Stimulated activated CD8-positive, alpha-beta memory T cell treated with anti-CD3 and anti-CD28 coated beads, Interleukin-4, amount 100 ng/mL, for 48 hours (primary cell): ENCODE measurements at regions not wholly inside any gene's neighbourhood (a gene's known extent, or its start where the extent isn't known, plus 50 kb on each side); places are given as distances from the start of the nearest gene placed in this dataset.

Experiments
- DNase-seq: peaks from one replicate; pipeline ENCODE4 v3.0.0-alpha.2; 2020

- no peak for DNase-seq
These were observed 277.0 kb downstream of the ZNF536 start for GRCh38 chr19:30648866-30649862.

DNA sequence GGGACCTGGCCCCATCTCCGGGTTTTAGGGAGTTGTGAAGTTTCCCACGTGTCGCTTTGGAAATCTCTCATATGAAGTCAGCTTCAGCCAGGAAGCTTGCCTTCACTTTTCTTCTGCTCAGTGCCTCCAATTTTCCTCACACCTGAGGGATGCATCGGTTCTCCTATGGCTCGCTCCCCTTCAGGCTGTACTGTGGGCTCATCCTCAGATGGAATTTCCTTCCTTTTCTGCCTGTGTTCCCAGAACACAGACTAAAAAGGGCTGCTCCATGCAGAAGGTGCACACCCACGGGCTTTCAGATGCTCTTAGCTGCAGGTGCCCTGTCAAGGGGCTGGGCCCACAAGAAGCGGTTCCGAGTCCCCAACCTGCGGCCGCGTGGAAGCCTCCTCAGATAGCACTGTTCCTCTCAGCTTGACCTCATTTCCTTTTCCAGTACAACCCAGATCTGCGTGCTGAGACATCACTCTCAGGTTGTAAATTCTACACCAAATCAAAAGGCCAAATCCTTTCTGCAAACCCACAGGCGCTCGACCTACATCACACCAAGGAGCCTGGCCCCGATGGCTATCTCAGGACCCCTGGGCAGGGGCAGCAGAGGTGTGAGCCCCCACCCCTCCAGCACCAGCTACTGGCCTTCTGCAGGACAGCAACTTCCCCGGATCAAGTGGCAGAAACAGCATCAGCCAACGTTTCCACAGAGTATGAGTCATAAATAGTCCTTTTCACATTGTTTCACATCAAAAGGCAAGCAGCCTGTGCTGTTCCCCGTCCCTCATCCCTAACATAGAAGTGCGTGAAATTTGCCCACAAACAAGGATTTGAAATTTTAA lies 275.9 kb downstream of the ZNF536 start:
- DNase-seq = no peak

GRCh38 chr19:30646806-30647205 lies 274.6 kb downstream of the ZNF536 start:
- no peak for DNase-seq

GRCh38 chr19:30645946-30646577 lies 273.9 kb downstream of the ZNF536 start:
- DNase-seq = no peak

DNA sequence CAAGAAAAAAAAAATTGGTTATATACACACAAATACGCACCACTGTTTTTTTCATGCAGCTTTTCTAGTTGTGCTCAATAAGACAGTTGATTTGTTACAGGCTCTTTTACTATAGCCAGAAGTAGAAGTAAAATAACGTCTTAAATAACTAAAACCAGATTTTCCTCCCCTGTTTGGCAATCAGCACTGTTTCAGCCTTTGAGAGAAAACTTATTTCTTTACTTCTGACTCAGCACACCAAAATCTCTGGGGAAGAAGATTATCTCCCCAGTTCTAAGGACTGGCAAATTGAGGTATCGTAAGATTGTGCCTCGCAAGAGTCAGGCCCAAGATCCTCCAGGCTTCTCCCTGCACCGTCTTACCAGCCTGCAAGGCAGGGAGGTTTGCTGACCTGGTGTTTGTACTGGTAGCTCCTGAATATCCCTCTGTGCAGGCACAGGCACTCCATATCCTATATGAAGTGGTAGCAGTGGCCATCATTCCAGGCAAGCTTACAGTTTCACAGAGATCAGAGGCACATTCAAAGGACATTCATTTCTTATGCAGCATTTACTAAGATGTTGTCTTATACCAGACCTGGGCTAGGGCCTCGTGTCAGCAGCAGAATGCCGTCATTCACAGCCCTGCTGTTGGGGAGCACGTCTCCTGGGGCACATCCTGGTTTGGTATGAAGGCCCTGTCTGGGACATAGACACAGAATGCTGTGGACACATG lies 268.2 kb downstream of the ZNF536 start:
- DNase-seq = no peak

- no peak for DNase-seq
These were observed 266.7 kb downstream of the ZNF536 start for GRCh38 chr19:30638889-30639288.

- no peak for DNase-seq
These were observed 265.7 kb downstream of the ZNF536 start for GRCh38 chr19:30637926-30638325.

GRCh38 chr19:30634996-30635975 lies 263.1 kb downstream of the ZNF536 start:
- DNase-seq = no peak

GRCh38 chr19:30634131-30634830 lies 262.1 kb downstream of the ZNF536 start:
- DNase-seq = no peak

GRCh38 chr19:30631033-30631370 lies 258.8 kb downstream of the ZNF536 start:
- DNase-seq = no peak

GRCh38 chr19:30630289-30631032 lies 258.3 kb downstream of the ZNF536 start:
- DNase-seq = no peak

- DNase-seq = no peak
These were observed 256.9 kb downstream of the ZNF536 start for GRCh38 chr19:30629086-30629485.

DNA sequence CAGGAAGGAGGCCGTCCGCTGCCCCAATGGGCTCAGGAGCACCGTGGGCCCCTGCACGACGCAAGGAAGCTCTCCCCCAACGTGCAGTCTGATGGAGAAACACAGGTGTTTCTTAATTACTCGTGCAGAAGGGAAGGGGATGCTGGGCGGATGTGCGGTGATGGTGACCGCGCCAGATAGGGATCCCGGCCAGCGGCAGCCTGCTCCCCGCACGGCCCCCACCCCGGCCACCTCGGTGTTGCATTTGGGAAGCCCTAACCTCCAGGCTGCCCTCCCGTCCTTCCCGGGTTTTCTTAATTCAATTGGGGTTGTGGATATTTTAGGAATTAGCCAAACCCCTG lies 254.4 kb downstream of the ZNF536 start:
- DNase-seq = no peak

DNA sequence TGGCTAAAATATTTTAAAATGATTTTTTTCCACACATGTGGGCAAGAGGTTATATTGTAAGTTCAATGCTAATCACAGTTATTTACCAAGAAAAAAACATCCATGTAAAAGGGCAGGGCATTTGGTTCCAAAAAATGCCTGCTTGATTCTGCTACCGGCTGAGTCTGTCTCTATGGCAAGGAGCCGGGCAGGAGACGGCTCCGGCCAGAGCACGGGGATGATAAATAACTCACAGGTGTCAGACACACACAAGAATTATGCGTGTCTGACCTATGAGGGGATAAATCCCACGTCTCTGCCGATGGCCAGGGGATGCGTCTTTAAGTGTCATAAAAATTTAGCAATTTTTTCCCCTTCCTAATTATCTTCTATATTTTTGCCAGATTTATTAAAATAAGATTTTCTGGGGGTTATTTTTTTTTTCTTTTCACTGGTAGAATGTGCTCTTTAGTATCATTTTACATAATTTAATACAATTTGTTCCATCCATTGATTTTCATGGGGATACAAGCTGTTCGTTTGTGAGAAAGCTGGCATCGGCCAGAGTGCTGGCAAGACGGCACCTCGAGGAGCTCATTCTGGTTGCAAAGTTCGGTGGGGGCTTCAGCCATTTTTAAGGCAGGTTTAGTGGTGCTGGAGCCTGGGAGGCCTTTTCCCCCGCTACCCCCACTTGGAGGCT lies 253.9 kb downstream of the ZNF536 start:
- DNase-seq = no peak

DNA sequence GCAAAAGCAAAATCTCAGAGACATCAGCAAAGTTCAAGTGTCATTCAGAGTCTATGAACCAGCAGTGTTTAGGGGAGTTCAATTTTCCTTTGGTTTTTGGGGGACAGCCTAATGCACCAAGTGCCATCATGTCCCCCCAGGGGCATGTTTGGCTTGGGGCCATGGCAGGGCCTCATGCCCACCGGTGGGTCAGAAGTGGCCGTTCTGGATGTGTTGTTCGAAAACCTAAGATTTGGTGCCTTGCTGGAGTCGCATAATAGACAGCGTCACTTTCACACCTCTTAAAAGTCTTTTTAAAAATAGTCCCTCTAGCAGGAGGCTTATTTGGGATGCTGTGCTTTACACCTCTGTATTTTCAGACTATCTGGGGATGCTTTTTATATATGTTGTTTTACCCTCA lies 250.1 kb downstream of the ZNF536 start:
- DNase-seq = no peak

DNA sequence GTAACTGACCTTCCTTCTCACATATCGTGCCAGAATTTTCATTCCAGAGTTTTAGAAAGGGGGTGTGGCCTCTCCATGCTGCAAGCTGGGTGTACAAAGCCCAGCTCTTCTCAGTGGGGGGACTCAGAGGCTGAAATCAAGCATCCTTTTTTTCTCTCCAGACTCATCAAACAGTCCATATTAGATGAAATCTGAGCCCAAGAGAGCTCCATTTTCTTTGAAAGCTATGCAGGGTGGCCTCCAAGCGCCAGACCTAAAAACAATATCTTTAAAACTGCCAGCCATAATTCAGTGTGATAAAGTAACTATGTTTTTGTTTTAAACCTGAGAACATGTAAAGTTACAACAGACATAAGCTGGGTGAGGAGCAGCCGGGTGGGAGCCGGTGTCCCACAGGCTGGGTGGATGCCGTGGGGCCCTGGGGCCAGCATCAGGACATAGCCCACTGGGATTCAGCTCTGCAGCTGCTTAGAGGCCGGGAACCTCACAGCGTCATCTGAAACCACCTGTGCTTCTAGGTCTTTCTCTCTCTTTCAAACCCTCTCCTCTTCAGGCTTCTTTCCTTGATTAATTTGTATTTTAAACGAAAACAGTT lies 249.2 kb downstream of the ZNF536 start:
- DNase-seq = no peak

GRCh38 chr19:30620354-30620753 lies 248.2 kb downstream of the ZNF536 start:
- DNase-seq = no peak

- no peak for DNase-seq
These were observed 237.6 kb downstream of the ZNF536 start for GRCh38 chr19:30609656-30610270.

- DNase-seq = no peak
These were observed 236.3 kb downstream of the ZNF536 start for GRCh38 chr19:30608471-30608870.
